SJSA1 (cell line): ENCODE measurements at regions not wholly inside any gene's neighbourhood (a gene's known extent, or its start where the extent isn't known, plus 50 kb on each side); places are given as distances from the start of the nearest gene placed in this dataset.

Experiments
- DNase-seq, 2 experiments: peaks; one replicate each; pipeline ENCODE4 v3.0.0-alpha.2; 2015 to 2020; ENCODE audit warnings: low spot score in 2 of 2, low read depth in 1 of 2
- H3K27ac ChIP-seq: fragments of 250-450 bp; sonication (Bioruptor Pico); 2 replicates; pipeline ENCODE4 v1.5.1; 2020; ENCODE audit warnings: mild to moderate bottlenecking, moderate library complexity
- H3K27me3 ChIP-seq: fragments of 250-450 bp; sonication (Bioruptor Pico); replicated peaks from 2 replicates; pipeline ENCODE4 v1.5.1; 2020; ENCODE audit warnings: mild to moderate bottlenecking, moderate library complexity
- H3K36me3 ChIP-seq: fragments of 250-450 bp; sonication (Bioruptor Pico); 2 replicates; pipeline ENCODE4 v1.5.1; 2020; ENCODE audit warnings: mild to moderate bottlenecking
- H3K4me1 ChIP-seq: fragments of 250-450 bp; sonication (Bioruptor Pico); replicated peaks from 2 replicates; pipeline ENCODE4 v1.6.1; 2021; ENCODE audit warnings: mild to moderate bottlenecking
- H3K4me3 ChIP-seq: fragments of 250-450 bp; sonication (Bioruptor Pico); 2 replicates; pipeline ENCODE4 v1.5.1; 2020; ENCODE audit warnings: mild to moderate bottlenecking
- H3K9me3 ChIP-seq: fragments of 250-450 bp; sonication (Bioruptor Pico); replicated peaks from 2 replicates; pipeline ENCODE4 v1.5.1; 2020; ENCODE audit warnings: mild to moderate bottlenecking

DNA sequence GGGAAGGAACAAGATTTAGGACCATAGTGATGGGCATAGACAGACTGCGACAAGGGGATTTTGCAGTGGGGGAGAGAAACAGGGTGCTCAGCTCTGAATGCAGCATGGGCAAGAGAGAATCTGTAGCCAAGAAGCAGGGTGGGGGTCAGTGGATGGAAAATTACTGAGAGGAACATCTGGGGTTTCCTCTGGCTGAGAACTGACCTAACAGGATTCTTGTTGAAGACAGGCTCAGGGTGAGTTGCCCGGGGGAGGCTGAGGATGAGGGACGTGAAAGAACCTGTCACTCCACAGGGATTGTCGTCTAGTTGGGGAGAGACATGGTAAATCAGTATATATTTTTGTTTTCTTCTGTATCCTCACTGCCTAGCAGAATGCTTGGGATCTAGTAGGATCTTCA lies 118.7 kb upstream of the PEG3 start:
- Histone ChIP-seq H3K27me3 (no peaks in the 10 kb centered on the region), H3K4me3 (no peak overlapping the region), H3K4me1 (no peaks in the 10 kb centered on the region), H3K36me3 (no peaks in the 10 kb centered on the region), H3K9me3 (0 out of 2 replicates have a peak, but pooled peaks cover under 1% of the 10 kb centered on the region), H3K27ac (no peak overlapping the region)
- no peak for DNase-seq

DNA sequence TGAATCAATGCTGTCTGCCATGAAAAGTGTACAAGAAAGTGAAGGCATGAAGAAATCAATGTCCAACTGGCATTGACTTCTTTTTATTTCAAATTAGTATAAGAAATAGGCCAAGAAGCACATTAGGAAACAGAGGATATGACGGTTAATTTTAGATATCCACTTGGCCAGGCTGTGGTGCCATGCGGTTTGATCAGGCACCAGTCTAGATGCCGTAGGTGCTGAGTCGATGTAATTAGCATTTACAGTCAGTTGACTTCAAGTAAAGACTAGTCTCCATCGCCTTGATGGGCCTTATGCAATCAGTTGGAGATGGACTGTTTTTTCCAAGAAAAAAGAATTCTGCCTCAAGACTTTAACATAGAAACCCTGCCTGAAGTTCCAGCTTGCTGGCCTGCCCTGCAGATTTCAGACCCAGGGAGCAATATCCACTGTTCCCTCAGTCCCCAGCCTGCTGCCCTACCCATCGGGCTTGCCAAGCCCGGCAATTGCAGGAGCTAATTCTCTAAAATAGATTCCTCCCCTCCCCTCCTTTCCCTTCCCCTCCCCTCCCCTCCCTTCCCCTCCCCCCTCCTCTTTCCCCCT lies 120.5 kb upstream of the PEG3 start:
- Histone ChIP-seq H3K27ac (no peak overlapping the region), H3K4me1 (no peaks in the 10 kb centered on the region), H3K4me3 (no peak overlapping the region), H3K27me3 (no peaks in the 10 kb centered on the region), H3K36me3 (no peaks in the 10 kb centered on the region), H3K9me3 (peaks cover 6% of the 10 kb centered on the region; the same call in 1 of the 2 replicates)
- DNase-seq, result no peak

DNA sequence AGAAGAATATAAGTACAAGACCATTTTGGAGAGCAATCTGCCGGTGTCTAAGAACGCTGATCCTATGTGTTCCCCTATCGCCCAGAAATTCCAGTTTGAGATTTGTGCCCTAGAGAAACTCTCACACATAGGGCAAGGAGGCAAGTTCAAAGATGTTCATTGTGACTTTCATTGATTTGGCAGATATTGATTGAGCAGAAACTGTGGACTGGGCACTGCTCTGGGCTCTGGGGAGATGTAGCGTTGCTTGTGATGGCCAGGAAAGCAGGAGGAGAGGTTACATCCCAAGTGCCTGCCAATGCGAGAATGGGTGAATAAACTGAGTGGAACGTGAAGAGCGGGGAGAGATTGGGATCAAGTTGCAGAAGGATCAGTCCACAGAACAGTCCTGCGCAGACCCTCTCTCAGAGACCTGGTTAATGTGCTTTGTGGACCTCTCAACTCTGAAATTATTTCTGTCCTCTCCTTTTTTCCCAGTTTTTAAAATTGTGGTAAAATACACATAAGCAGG lies 123.9 kb upstream of the PEG3 start:
- peaks cover 8% of the 10 kb centered on the region; the same call in 1 of the 2 replicates for H3K9me3 ChIP-seq
- no peaks in the 10 kb centered on the region for H3K27me3 ChIP-seq
- no peaks in the 10 kb centered on the region for H3K4me1 ChIP-seq
- no peak overlapping the region for H3K4me3 ChIP-seq
- DNase-seq, result no peak
- H3K27ac ChIP-seq, result no peak overlapping the region
- no peaks in the 10 kb centered on the region for H3K36me3 ChIP-seq

DNA sequence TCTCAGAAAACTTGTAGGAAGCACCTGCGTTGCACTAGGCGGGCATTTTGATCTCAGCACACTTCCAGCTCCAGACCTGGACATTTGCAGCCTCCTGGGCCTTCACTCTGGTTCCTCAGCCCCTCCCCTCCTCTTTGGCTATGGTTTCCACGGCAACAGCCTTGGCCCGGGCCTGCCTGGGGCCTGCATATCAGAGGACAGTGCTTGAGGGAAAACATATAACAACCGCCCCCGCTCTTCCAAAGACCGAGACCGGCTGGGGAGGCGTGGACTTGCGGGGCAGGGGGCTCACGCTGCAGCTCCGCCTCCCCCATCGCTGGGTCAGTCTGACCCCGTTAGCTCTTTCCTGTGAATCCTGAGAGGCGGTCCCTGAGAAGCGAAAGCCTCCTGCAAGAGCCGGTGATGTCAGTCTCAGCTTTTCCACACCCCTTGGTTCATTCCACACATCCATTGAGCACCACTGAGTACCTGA lies 125.7 kb upstream of the PEG3 start:
- no peaks in the 10 kb centered on the region for H3K4me1 ChIP-seq
- H3K4me3 ChIP-seq, result no peak overlapping the region
- H3K36me3 ChIP-seq, result no peaks in the 10 kb centered on the region
- H3K27me3 ChIP-seq, result no peaks in the 10 kb centered on the region
- no peak overlapping the region for H3K27ac ChIP-seq
- peaks cover 8% of the 10 kb centered on the region; the same call in 1 of the 2 replicates for H3K9me3 ChIP-seq
- DNase-seq, result no peak

DNA sequence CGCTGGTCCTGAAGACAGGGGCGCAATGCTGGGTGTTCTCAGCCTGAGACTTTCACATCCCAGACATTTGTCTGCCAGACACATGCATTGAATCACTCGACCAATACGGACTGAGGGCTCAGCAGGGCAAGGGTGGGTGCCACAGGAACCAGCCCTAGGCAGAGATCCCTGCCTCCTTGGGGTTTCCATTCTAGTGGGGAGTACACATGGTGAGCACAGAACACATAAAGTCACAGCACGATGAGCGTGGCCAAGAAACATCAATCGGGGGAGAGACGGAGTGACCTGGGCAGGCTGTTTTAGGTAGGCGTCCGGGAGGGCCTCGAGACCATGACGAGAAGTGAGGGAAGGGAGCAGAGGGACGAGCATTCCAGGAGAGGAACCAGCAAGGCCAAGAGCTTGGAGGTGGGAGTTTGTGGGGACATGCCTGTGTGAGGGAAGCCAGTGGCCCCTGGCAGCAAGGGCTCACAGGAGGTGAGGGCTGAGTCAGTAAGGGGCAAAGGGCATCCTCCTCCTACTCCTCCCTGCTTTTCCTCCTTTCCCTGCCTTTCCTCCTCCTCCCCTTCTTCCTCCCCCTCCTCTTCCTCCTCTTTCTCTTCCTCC lies 126.3 kb upstream of the PEG3 start:
- no peak for DNase-seq
- no peaks in the 10 kb centered on the region for H3K4me1 ChIP-seq
- no peaks in the 10 kb centered on the region for H3K27me3 ChIP-seq
- peaks cover 8% of the 10 kb centered on the region; the same call in 1 of the 2 replicates for H3K9me3 ChIP-seq
- no peaks in the 10 kb centered on the region for H3K36me3 ChIP-seq
- H3K4me3 ChIP-seq, result no peak overlapping the region
- no peak overlapping the region for H3K27ac ChIP-seq

DNA sequence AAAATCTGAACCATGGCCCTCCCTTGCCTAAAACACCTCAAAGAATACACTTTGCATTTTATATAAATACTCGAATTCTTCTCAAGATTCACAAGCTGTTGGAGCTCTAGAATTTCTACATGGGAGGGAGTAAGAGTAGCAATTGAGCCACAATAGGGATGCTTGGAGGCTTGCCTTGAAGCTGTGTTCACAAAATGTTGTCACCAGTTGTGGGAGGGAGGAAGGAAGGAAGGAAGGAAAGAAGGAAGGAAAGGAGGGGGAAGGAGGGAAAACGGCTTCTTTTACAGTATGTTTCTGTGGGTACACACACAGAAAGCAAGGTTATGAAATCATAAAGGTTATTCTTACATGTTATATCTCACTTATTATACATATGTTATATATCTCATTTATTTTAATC lies 128.6 kb upstream of the PEG3 start:
- H3K9me3 ChIP-seq, result peaks cover 11% of the 10 kb centered on the region; the same call in 1 of the 2 replicates
- H3K27ac ChIP-seq, result no peak overlapping the region
- no peaks in the 10 kb centered on the region for H3K27me3 ChIP-seq
- no peaks in the 10 kb centered on the region for H3K36me3 ChIP-seq
- H3K4me3 ChIP-seq, result no peak overlapping the region
- no peak for DNase-seq
- no peaks in the 10 kb centered on the region for H3K4me1 ChIP-seq

DNA sequence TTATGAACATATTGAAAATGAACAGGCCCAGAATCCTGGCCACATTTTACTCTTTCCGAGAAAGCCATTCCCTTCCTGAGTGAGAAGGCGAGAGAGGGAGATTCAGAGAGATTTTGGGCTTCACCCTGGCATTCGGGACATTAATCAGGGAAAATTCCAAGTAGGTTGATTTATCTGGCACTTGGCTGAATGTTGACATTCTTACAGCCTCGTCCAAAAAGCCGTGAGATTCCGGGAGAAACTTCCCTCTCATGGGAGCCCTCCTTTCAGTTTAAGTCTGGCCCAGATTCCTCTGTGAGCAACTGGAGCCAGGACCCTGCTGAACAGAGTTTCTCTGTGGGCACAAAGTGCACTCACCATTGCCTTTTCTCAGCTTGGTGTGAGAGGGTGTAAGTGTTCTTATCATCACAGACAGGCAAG lies 129.2 kb upstream of the PEG3 start:
- H3K9me3 ChIP-seq, result peaks cover 15% of the 10 kb centered on the region; the same call in 1 of the 2 replicates
- no peak overlapping the region for H3K27ac ChIP-seq
- H3K4me3 ChIP-seq, result no peak overlapping the region
- no peaks in the 10 kb centered on the region for H3K27me3 ChIP-seq
- H3K36me3 ChIP-seq, result no peaks in the 10 kb centered on the region
- DNase-seq, result no peak
- no peaks in the 10 kb centered on the region for H3K4me1 ChIP-seq

DNA sequence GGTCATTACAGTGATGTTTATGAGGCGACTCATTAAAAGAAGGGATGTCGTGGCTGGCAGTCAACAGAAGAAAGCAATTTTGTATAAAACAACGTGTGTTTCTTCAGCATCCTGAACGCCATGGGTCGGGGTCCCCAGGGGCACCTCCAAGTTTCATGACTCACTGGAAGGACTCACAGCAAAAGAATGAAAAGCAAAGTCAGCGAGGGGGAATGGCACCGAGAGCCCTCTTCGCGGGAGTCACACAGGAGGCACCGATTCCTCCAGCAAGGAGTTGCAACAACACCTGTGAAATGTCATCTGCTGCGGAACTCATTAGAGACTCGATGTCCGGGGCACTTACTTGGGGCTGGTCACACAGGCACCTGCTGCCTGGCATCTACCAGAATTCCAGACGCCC lies 130.7 kb upstream of the PEG3 start:
- DNase-seq, result no peak
- Histone ChIP-seq H3K4me3 (no peak overlapping the region), H3K4me1 (no peaks in the 10 kb centered on the region), H3K36me3 (no peaks in the 10 kb centered on the region), H3K27ac (no peak overlapping the region), H3K9me3 (peaks cover 7% of the 10 kb centered on the region; the same call in 1 of the 2 replicates), H3K27me3 (no peaks in the 10 kb centered on the region)

DNA sequence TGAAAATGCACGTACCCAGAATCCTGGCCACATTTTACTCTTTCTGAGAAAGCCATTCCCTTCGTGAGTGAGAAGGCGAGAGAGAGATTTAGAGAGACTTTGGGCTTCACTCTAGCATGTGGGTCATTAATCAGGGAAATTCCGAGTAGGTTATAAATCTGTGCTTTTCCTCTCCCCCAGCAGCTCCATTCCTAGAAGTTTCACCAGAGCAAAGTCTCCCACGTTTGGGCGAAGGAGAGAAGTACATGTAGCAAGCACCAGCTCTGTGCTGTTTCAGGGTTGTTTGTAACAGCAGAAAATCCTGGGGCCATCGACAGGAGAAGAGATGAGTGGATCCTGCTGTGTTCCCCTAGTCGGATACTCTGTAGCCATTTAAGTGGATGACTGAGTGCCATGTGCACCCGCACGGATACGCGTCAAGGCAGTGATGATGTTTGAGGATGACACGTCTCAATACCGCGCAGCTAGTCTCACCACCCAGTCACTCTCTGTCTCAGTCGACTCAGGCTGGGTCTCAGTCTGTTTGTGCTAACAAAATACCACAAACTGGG lies 131.8 kb upstream of the PEG3 start:
- no peak for DNase-seq
- H3K9me3 ChIP-seq, result peaks cover 7% of the 10 kb centered on the region; the same call in 1 of the 2 replicates

DNA sequence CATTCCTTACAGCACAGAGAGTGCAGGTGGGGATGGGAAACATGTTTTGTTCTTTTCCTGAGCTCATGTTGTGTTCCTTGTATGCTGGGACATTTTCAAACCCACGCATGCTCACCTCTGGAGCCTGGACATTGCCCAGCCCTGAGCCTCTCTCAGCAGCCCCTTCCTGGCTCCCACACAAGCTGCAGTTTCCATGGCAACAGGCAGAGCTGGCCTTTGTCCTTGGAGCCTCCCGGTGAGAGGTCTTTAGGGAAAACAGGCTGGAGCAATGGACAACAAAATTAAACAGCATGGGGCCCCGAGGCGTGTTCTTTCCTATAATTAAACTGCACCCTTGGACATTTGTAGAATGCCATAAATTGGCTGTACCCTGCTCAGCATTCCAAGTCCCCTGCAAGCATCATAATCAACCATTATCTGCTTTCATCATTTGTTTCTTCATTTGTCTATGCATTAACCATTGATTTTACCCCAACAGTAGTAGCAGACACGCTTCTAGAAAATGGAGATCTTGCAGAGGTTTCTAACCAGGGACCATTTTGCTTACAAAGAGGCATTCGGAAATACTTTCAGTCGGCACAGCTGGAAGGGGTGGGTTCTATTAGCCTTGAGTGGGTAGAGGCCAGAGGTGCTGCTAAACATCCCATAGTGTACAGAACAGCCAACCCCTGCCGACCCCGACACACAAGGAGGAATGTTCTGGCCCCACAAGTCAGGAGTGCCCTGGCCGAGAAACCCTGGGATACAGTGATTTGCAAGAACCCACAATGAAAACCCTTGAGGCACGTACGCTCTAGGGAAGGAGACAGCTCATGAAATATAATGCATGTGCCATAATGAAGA lies 133.4 kb upstream of the PEG3 start:
- H3K9me3 ChIP-seq, result peaks cover 11% of the 10 kb centered on the region; the same call in 1 of the 2 replicates
- H3K4me1 ChIP-seq, result no peaks in the 10 kb centered on the region
- no peaks in the 10 kb centered on the region for H3K27me3 ChIP-seq
- H3K36me3 ChIP-seq, result no peaks in the 10 kb centered on the region
- H3K27ac ChIP-seq, result no peak overlapping the region
- no peak for DNase-seq
- H3K4me3 ChIP-seq, result no peak overlapping the region

More for the DNA sequence above, 131.8 kb upstream of the PEG3 start:
- Histone ChIP-seq H3K4me1 (no peaks in the 10 kb centered on the region), H3K27ac (no peak overlapping the region), H3K36me3 (no peaks in the 10 kb centered on the region), H3K27me3 (no peaks in the 10 kb centered on the region), H3K4me3 (no peak overlapping the region)

DNA sequence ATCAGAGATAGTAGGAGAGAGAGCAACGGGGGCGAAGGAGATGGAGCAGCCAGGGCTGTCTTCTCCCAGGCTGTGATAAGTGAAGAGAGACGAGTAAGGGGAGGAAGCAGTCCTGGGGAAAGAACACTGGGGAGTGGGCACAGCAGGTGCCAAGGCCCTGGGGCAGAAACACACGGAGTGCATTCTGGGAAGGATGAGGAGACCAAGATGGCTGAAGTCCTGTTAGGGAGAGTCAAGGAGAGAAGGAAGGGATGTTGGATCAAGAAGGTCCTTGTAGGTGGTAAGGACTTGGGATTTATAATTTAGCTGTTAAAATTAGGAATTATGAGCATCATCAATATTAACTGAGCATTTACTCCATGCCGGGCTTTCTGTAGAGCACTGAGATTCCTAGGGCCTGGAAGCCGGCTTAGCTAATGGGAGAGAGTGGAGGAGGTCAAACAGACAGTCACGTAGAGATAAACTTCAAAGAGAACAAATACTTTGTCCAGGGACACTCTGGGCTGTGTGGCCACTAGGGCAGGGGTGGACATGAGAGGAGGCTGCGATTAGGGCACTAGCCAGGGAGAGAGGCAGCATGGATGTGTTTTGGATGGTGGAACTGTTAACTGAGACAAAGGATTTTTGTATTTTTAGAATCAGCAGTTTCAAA lies 134.2 kb upstream of the PEG3 start:
- H3K4me1 ChIP-seq, result no peaks in the 10 kb centered on the region

DNA sequence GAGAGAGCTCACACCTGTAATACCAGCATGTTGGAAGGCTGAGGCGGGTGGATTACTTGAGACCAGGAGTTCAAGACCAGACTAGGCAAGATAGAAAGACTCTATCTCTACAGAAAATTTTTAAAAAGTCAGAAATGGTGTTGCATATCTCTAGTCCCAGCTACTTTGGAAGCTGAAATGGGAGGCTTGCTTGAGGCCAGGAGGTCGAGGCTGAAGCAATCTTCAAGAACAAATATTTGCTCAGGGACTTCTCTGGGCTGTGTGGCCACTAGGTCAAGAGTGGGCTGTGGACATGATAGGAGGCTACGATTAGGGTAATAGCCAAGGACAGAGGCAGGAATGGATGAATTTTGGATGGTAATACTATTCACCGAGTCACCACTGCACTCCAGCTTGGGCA lies 135.8 kb upstream of the PEG3 start:
- Histone ChIP-seq H3K4me3 (no peak overlapping the region), H3K27me3 (no peaks in the 10 kb centered on the region), H3K36me3 (no peaks in the 10 kb centered on the region), H3K9me3 (peaks cover 19% of the 10 kb centered on the region; the same call in 1 of the 2 replicates), H3K4me1 (no peaks in the 10 kb centered on the region), H3K27ac (no peak overlapping the region)
- no peak for DNase-seq

More for the DNA sequence above, 134.2 kb upstream of the PEG3 start:
- no peaks in the 10 kb centered on the region for H3K27me3 ChIP-seq
- no peaks in the 10 kb centered on the region for H3K36me3 ChIP-seq
- H3K9me3 ChIP-seq, result peaks cover 14% of the 10 kb centered on the region; the same call in 1 of the 2 replicates
- H3K27ac ChIP-seq, result no peak overlapping the region
- DNase-seq, result no peak
- H3K4me3 ChIP-seq, result no peak overlapping the region
